T-cell (primary cell): ENCODE measurements at regions not wholly inside any gene's neighbourhood (a gene's known extent, or its start where the extent isn't known, plus 50 kb on each side); places are given as distances from the start of the nearest gene placed in this dataset.

Source experiments
- ATAC-seq, 4 experiments: fragments of 200-7000 bp in 3 of 4; fragments of 150-1000 bp in 1 of 4; cut with Tn5 transposase; replicated peaks in 1 of 4; 1 replicate in 3 of 4; 2 replicates in 1 of 4; pipeline ENCODE4 v1.10.0; 2021; ENCODE audit warnings: moderate library complexity in 3 of 4, mild to moderate bottlenecking in 2 of 4, moderate number of reproducible peaks in 1 of 4
- CTCF ChIA-PET, 2 donors: fragments of 300-600 bp; sonication (Branson Sonifier 250); formaldehyde crosslinking; loops; one replicate each; lab custom pipeline; 2022; ENCODE audit warnings: antibody characterized with exemption in 2 of 2; lab: Charles Lee
- POLR2A ChIA-PET, 2 donors: fragments of 300-600 bp; sonication (Branson Sonifier 250); formaldehyde crosslinking; loops; one replicate each; lab custom pipeline; 2022; ENCODE audit warnings: antibody characterized with exemption in 2 of 2; lab: Charles Lee
- DNase-seq, 35 experiments: peaks; one replicate each; pipeline versions ENCODE4 v3.0.0 to v3.0.0-alpha.2; 2013 to 2023
- H3K27ac ChIP-seq: one replicate; pipeline ENCODE4 v1.5.1; 2013; ENCODE audit warnings: low read length
- H3K27me3 ChIP-seq, 2 experiments: replicated peaks in 1 of 2; 1 replicate in 1 of 2; 2 replicates in 1 of 2; pipeline versions ENCODE4 v1.6.1 to v1.7.0; 2013; ENCODE audit warnings: low read length in 1 of 2, mixed read lengths in 1 of 2; ENCODE audit not compliant: control insufficient read depth in 2 of 2, insufficient read depth in 2 of 2; ENCODE audit errors: extremely low read depth in 1 of 2
- H3K36me3 ChIP-seq, 2 donors: 1 replicate in 1 of 2; 2 replicates in 1 of 2; pipeline versions ENCODE4 v1.6.1 to v1.7.0; 2013; ENCODE audit warnings: low read length in 1 of 2; ENCODE audit not compliant: control insufficient read depth in 2 of 2, insufficient read depth in 1 of 2; ENCODE audit errors: extremely low read depth in 1 of 2
- H3K4me1 ChIP-seq, 2 experiments: 1 replicate in 1 of 2; 2 replicates in 1 of 2; pipeline versions ENCODE4 v1.6.1 to v1.7.0; 2013; ENCODE audit warnings: low read length in 2 of 2, mixed read lengths in 1 of 2; ENCODE audit not compliant: insufficient read depth in 2 of 2, control insufficient read depth in 1 of 2; ENCODE audit errors: extremely low read depth in 1 of 2
- H3K4me3 ChIP-seq, 2 donors: 1 replicate in 1 of 2; 2 replicates in 1 of 2; pipeline versions ENCODE4 v1.5.1 to v1.7.0; 2013; ENCODE audit warnings: mild to moderate bottlenecking in 2 of 2, low read length in 1 of 2, moderate library complexity in 1 of 2; ENCODE audit not compliant: control insufficient read depth in 1 of 2; ENCODE audit errors: extremely low read depth in 1 of 2
- H3K9me3 ChIP-seq: 2 replicates; pipeline ENCODE4 v1.7.0; 2013
- H3K27ac Mint-ChIP-seq, 2 donors: one replicate each; pipeline ENCODE4 v1.8.0; 2020 to 2021; ENCODE audit warnings: mild to moderate bottlenecking in 2 of 2, mixed read lengths in 2 of 2
- H3K27me3 Mint-ChIP-seq, 2 donors: one replicate each; pipeline ENCODE4 v1.8.0; 2021 to 2022; ENCODE audit warnings: mixed read lengths in 2 of 2
- H3K36me3 Mint-ChIP-seq: one replicate; pipeline ENCODE4 v1.8.0; 2021; ENCODE audit warnings: mixed read lengths
- H3K4me1 Mint-ChIP-seq, 3 donors: one replicate each; pipeline ENCODE4 v1.8.0; 2020 to 2022; ENCODE audit warnings: mixed read lengths in 3 of 3, mild to moderate bottlenecking in 1 of 3
- H3K4me3 Mint-ChIP-seq, 3 donors: one replicate each; pipeline ENCODE4 v1.8.0; 2020 to 2022; ENCODE audit warnings: mild to moderate bottlenecking in 3 of 3, mixed read lengths in 3 of 3, moderate library complexity in 3 of 3
- H3K9me3 Mint-ChIP-seq, 3 donors: one replicate each; pipeline ENCODE4 v1.8.0; 2020 to 2022; ENCODE audit warnings: mixed read lengths in 3 of 3
- WGBS: methylation state at CpG from one replicate; pipeline ENCODE4 v1.1.5; 2013; ENCODE audit warnings: missing lambda C conversion rate; ENCODE audit not compliant: insufficient coverage; 5-methylcytosine and 5-hydroxymethylcytosine counted together

DNA sequence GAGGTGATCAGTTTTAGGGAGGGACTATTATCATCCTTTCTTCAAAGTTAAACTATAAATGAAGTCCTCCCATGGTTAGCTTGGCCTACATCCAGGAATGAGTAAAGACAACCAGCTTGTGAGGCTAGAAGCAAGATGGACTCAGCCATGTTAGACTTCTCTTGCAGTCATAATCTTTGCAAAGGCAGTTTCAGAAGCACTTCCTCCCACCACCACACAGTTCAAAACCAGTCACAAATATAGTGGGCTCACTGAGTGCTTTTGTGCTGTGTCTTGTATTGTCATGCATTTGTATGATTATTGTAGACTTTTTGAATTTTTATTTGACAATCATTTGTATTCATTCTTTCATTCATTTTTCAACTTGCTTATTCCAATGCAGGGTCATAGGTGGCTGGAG lies 204.5 kb downstream of the ZNF674 start:
- Mint-ChIP-seq H3K36me3 (no peaks in the 10 kb centered on the region), H3K27ac (no peak overlapping the region), H3K4me1 (peaks cover 0 to 2% (median 0%) of the 10 kb centered on the region in 3 donors), H3K27me3 (peaks cover 2 to 25% of the 10 kb centered on the region in 2 donors), H3K9me3 (no peaks in the 10 kb centered on the region), H3K4me3 (no peak overlapping the region)
- Histone ChIP-seq H3K4me3 (no peak overlapping the region), H3K36me3 (no peaks in the 10 kb centered on the region), H3K27me3 (no peaks in the 10 kb centered on the region), H3K4me1 (no peaks in the 10 kb centered on the region), H3K9me3 (no peaks in the 10 kb centered on the region), H3K27ac (no peak overlapping the region)
- ChIA-PET POLR2A (no interaction called here), CTCF (interaction anchor here in 1 of 2 donors (0.6 kb wide), 1 partner anchor 540 kb away, joined by 6 read pairs; no protein-coding TSS in a partner anchor)
- ATAC-seq = no peak
- no peak for DNase-seq

DNA sequence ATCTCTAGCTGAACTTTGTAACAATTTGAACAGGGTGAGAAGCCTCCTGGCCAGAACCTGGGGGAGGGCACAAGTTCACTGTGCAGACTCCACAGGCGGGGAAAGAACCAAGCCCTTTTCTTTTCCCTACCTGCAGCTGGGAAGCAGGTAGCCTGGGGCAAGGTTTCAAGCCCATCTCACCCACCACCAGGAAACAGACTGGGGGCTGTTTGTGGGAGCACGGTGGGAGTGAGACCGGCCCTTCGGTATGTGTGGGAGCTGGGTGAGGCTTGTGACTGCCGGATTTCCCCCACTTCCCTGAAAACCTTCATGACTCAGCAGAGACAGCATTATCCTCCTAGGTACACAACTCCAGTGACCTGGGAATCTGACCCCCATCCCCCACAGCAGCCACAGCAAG lies 211.7 kb downstream of the ZNF674 start:
- ChIA-PET POLR2A (no interaction called here), CTCF (no interaction called here)
- H3K27me3 ChIP-seq = peaks cover 0 to 2% of the 10 kb centered on the region in 2 experiments
- no peaks in the 10 kb centered on the region for H3K4me1 ChIP-seq
- peaks cover 0 to 13% of the 10 kb centered on the region in 2 donors for H3K27me3 Mint-ChIP-seq
- no peak overlapping the region for H3K4me3 Mint-ChIP-seq
- H3K36me3 ChIP-seq = no peaks in the 10 kb centered on the region
- H3K4me1 Mint-ChIP-seq = peaks cover 0 to 7% (median 3%) of the 10 kb centered on the region in 3 donors
- ATAC-seq (no peak), DNase-seq (no peak)
- H3K27ac Mint-ChIP-seq = no peak overlapping the region
- H3K9me3 ChIP-seq = no peaks in the 10 kb centered on the region
- no peak overlapping the region for H3K27ac ChIP-seq
- no peaks in the 10 kb centered on the region for H3K9me3 Mint-ChIP-seq
- no peak overlapping the region for H3K4me3 ChIP-seq
- WGBS = no CpG with 5 or more reads among the region's 5 CpGs
- no peaks in the 10 kb centered on the region for H3K36me3 Mint-ChIP-seq

DNA sequence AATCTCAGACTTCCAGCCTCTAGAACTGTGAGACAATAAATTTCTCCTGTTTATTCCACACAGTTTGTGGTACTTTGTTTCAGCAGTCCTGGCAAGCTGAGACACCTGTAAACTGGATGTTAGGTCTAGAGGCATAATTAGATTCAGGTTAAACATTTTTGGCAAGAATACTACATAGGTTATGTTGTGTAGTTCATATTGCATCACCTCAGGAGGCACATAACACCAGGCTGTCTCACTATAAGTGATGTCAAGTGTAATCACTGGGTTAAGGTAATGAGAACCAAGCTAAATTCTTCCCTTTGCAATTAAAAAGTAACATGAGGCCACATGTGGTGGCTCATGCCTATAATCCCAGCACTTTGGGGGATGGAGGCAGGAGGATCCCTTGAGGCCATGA lies 214.2 kb downstream of the ZNF674 start:
- H3K36me3 ChIP-seq = no peaks in the 10 kb centered on the region
- peaks cover 0 to 2% of the 10 kb centered on the region in 2 experiments for H3K27me3 ChIP-seq
- ChIA-PET CTCF (no interaction called here), POLR2A (no interaction called here)
- peaks cover 0 to 12% (median 3%) of the 10 kb centered on the region in 3 donors for H3K4me1 Mint-ChIP-seq
- DNase-seq (no peak), ATAC-seq (no peak)
- no peak overlapping the region for H3K27ac ChIP-seq
- H3K4me1 ChIP-seq = no peaks in the 10 kb centered on the region
- H3K4me3 ChIP-seq = no peak overlapping the region
- H3K4me3 Mint-ChIP-seq = no peak overlapping the region
- H3K9me3 Mint-ChIP-seq = no peaks in the 10 kb centered on the region
- no peaks in the 10 kb centered on the region for H3K9me3 ChIP-seq
- H3K36me3 Mint-ChIP-seq = no peaks in the 10 kb centered on the region
- H3K27ac Mint-ChIP-seq = no peak overlapping the region
- H3K27me3 Mint-ChIP-seq = peaks cover 0 to 5% of the 10 kb centered on the region in 2 donors

DNA sequence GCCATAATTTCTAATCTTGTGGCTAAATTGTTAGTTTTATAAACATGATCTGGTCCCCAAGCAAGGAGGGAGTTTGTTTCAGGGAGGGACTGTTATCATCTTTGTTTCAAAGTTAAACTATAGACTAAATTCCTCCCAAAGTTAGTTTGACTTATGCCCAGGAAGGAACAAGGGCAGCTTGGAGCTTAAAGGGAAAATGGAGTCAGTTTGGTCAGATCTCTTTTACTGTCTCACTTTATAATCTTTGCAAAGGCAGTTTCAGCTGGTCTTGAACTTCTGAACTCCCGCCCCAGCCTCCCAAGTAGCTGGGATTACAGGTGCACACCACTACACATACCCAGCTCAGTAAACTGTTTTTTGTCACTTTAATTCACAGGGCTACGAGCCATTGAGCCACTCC lies 214.7 kb downstream of the ZNF674 start:
- no CpG with 5 or more reads among the region's 2 CpGs for WGBS
- ChIA-PET CTCF (interaction anchor here in 1 of 2 donors (0.6 kb wide), 1 partner anchor 485 kb away, joined by 3 read pairs; no protein-coding TSS in a partner anchor), POLR2A (no interaction called here)
- Histone ChIP-seq H3K4me1 (no peaks in the 10 kb centered on the region), H3K36me3 (no peaks in the 10 kb centered on the region), H3K27ac (no peak overlapping the region), H3K4me3 (no peak overlapping the region), H3K9me3 (no peaks in the 10 kb centered on the region), H3K27me3 (peaks cover 0 to 2% of the 10 kb centered on the region in 2 experiments)
- DNase-seq (no peak), ATAC-seq (no peak)
- Mint-ChIP-seq H3K4me3 (no peak overlapping the region), H3K27me3 (peaks cover 0 to 3% of the 10 kb centered on the region in 2 donors), H3K9me3 (no peaks in the 10 kb centered on the region), H3K27ac (no peak overlapping the region), H3K36me3 (no peaks in the 10 kb centered on the region), H3K4me1 (peaks cover 0 to 12% (median 5%) of the 10 kb centered on the region in 3 donors)

DNA sequence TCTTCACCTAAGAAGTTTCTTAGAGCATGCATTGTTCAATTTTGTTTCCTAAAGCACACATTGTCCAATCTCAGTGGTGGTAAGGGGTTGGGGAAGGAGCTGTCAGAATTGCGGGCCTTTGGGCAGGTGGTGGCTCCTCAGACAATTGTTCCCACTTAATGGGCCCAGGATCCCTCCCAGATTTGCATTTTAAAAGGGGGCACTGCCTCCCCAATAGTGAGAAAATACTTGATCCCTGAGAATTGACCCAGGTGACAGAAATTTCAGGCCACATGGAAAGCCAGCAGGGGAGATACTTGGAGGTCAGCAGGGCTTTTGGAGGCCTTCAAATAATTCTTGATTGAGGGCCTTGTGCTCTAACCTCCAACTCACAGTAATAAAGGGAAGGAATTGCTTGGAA lies 217.1 kb downstream of the ZNF674 start:
- Histone ChIP-seq H3K36me3 (no peaks in the 10 kb centered on the region), H3K4me3 (no peak overlapping the region), H3K27ac (no peak overlapping the region), H3K27me3 (peaks cover 0 to 2% of the 10 kb centered on the region in 2 experiments), H3K4me1 (no peaks in the 10 kb centered on the region), H3K9me3 (no peaks in the 10 kb centered on the region)
- Mint-ChIP-seq H3K27me3 (peaks cover 0 to 4% of the 10 kb centered on the region in 2 donors), H3K36me3 (no peaks in the 10 kb centered on the region), H3K4me1 (peaks cover 12 to 24% (median 12%) of the 10 kb centered on the region in 3 donors), H3K27ac (no peak overlapping the region), H3K4me3 (no peak overlapping the region), H3K9me3 (no peaks in the 10 kb centered on the region)
- ChIA-PET POLR2A (no interaction called here), CTCF (no interaction called here)
- DNase-seq (no peak), ATAC-seq (no peak)
- WGBS = no CpG with 5 or more reads among the region's 1 CpG

DNA sequence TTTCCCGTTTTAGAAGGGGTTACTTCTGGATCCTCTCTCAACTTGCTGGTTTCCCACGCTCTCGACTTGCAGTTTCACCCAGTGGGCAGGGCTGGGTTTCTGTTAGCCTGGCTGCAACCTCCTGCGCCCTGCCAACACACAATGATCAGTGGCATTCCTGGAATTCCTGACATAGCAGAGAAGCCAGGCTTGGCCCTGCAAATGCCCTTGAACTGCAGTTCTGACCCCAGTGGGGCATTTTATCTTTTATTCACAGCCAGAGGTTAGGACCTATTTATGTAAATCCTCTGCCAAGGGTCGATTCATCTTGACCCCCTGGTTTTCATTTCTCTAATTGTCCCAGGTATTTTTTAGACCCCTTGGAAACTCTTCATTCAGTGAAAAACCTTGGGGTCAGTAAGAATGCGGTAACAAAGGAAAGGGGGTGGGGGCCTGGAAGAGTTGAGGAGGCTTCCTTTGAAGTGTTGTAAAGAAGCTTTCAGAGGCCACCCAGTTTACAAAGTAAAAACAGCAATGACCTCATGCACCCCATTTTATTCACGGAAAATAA lies 217.6 kb downstream of the ZNF674 start:
- no peak for ATAC-seq
- Histone ChIP-seq H3K4me3 (no peak overlapping the region), H3K27me3 (peaks cover 0 to 2% of the 10 kb centered on the region in 2 experiments), H3K27ac (no peak overlapping the region), H3K4me1 (no peaks in the 10 kb centered on the region), H3K36me3 (no peaks in the 10 kb centered on the region), H3K9me3 (no peaks in the 10 kb centered on the region)
- Mint-ChIP-seq H3K4me3 (no peak overlapping the region), H3K4me1 (peaks cover 12 to 26% (median 12%) of the 10 kb centered on the region in 3 donors), H3K27ac (no peak overlapping the region), H3K36me3 (no peaks in the 10 kb centered on the region), H3K27me3 (peaks cover 0 to 4% of the 10 kb centered on the region in 2 donors), H3K9me3 (no peaks in the 10 kb centered on the region)
- ChIA-PET POLR2A (no interaction called here), CTCF (no interaction called here)
- 50% methylated on average over 3 of the region's 7 CpGs for WGBS
- DNase-seq = no peak

DNA sequence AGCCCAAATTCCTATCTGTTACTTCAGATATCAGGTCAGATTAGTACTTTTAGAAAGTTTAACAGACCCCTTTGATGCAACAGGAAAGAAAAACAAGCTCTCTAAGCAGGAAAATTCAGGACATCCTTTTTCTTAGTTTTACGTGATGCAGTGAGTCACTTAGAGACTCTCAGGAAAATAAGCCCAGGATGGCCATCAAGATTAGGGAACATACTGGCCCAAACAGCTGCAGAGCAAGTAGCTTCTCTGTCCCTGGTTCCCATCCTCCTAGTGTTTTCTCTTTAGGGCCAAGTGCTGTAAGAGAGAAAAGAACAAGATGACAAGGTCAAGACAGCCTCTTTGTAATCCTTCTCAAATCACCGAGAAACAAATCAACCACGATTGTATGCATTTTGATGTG lies 219.1 kb downstream of the ZNF674 start:
- 33% methylated on average over 1 of the region's 3 CpGs for WGBS
- H3K4me1 Mint-ChIP-seq = peaks cover 12 to 39% (median 21%) of the 10 kb centered on the region in 3 donors
- DNase-seq (no peak), ATAC-seq (no peak)
- Histone ChIP-seq H3K4me3 (no peak overlapping the region), H3K36me3 (no peaks in the 10 kb centered on the region), H3K27me3 (no peaks in the 10 kb centered on the region), H3K27ac (no peak overlapping the region), H3K9me3 (no peaks in the 10 kb centered on the region), H3K4me1 (no peaks in the 10 kb centered on the region)
- no peaks in the 10 kb centered on the region for H3K36me3 Mint-ChIP-seq
- peaks cover 0 to 4% of the 10 kb centered on the region in 2 donors for H3K27me3 Mint-ChIP-seq
- ChIA-PET POLR2A (no interaction called here), CTCF (no interaction called here)
- no peaks in the 10 kb centered on the region for H3K9me3 Mint-ChIP-seq
- H3K27ac Mint-ChIP-seq = no peak overlapping the region
- H3K4me3 Mint-ChIP-seq = no peak overlapping the region
